HG03139 (cell line): ENCODE measurements at regions not wholly inside any gene's neighbourhood (a gene's known extent, or its start where the extent isn't known, plus 50 kb on each side); places are given as distances from the start of the nearest gene placed in this dataset.

Experiments
- ATAC-seq: cut with Tn5 transposase; IDR thresholded peaks from one replicate; pipeline ENCODE4 v1.9.1; 2021; ENCODE audit not compliant: unreplicated experiment

- ATAC-seq, result no peak
These were observed 592.6 kb downstream of the TBC1D4 start for GRCh38 chr13:74889321-74889720.

GRCh38 chr13:74886502-74886901 is 595.5 kb downstream of the TBC1D4 start:
- no peak for ATAC-seq

DNA sequence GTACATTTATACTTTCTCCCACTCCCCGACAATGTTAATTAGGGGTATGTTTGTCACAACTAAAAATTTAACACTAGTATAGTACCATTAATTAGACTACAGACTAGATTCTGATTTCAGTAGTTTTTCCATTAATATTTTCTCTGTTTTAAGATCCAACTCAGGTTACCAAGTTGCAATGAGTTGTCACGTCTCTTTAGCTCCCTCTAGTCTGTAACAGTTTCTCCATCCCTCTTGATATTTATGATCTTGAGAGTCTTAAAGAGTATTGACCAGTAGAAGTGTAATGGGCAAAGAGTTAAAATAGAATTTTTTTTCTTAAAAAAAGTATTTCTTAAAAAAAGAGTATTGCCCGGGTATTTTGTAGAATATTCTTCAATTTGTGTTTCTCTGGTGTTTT is 598.1 kb downstream of the TBC1D4 start:
- no peak for ATAC-seq

- no peak for ATAC-seq
These were observed 610.4 kb downstream of the TBC1D4 start for GRCh38 chr13:74871369-74872070.

GRCh38 chr13:74870865-74871264 is 611.1 kb downstream of the TBC1D4 start:
- no peak for ATAC-seq

GRCh38 chr13:74869846-74870245 is 612.1 kb downstream of the TBC1D4 start:
- ATAC-seq, result no peak

GRCh38 chr13:74868049-74868448 is 613.9 kb downstream of the TBC1D4 start:
- ATAC-seq, result no peak

- ATAC-seq, result no peak
These were observed 614.5 kb downstream of the TBC1D4 start for GRCh38 chr13:74867460-74867859.

- ATAC-seq, result no peak
These were observed 615.9 kb downstream of the TBC1D4 start for GRCh38 chr13:74866101-74866500.

- ATAC-seq, result no peak
These were observed 616.3 kb downstream of the TBC1D4 start for GRCh38 chr13:74865656-74866055.

DNA sequence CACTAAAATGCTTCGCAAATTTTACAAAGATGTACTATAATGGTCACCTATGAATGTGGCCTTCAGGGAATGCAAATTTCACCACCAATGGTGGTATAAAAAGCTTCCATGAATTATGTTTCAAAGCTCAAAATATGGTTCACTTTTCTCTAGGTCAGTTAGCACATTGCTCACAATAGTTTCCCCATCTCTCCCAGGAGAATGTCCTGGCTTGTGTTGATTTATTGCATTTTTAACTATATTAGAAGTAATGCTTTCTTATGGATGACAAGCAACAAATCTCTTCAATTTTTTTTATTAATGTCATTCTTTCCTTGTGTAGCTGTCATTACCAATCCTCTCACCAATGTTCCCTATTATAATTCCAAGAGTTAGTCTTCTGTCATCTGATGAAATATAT is 621.2 kb downstream of the TBC1D4 start:
- no peak for ATAC-seq

- no peak for ATAC-seq
These were observed 631.1 kb downstream of the TBC1D4 start for GRCh38 chr13:74850893-74851292.

GRCh38 chr13:74847966-74848365 is 634.0 kb downstream of the TBC1D4 start:
- ATAC-seq, result no peak

- no peak for ATAC-seq
These were observed 636.2 kb downstream of the TBC1D4 start for GRCh38 chr13:74845806-74846205.

DNA sequence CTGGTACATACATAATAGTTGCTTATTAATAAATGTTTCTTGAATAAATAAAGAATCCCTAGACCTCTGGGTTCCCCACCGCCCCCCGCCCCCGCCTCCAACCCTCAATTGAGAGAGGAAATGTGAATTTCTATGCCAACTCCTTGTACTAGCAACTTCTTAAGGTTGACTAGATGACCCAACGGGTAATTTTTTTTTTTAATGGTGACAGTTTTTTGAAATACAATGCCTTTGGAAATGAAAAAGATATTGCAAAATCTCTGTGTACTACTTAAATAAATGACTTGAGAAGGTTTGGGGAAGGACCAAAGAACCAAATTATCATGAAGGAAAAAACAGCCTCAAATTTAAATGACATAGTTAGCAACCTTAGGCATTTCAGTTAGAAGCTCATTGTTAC is 640.3 kb downstream of the TBC1D4 start:
- ATAC-seq, result no peak

- no peak for ATAC-seq
These were observed 640.8 kb downstream of the TBC1D4 start for GRCh38 chr13:74841123-74841522.

- ATAC-seq, result no peak
These were observed 642.3 kb downstream of the TBC1D4 start for GRCh38 chr13:74839656-74840055.

GRCh38 chr13:74838096-74838495 is 643.9 kb downstream of the TBC1D4 start:
- ATAC-seq, result no peak

DNA sequence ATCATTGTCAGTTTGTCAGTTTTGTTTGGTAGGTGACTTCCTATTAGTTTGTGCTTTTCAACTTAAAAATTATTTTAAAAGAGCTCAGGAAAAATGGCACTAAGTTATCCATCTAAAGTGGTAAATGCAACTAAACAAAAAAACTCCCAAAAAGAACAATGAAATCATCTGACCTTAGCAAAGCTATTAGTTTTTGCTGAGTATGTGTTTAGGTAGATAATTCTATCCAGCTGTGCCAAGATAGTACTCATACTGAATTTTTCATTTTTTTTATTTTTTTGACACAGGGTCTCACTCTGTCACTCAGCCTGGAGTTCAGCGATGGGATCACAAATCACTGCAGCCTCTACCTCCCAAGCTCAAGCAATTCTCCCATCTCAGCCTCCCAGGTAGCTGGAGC is 645.3 kb downstream of the TBC1D4 start:
- no peak for ATAC-seq

DNA sequence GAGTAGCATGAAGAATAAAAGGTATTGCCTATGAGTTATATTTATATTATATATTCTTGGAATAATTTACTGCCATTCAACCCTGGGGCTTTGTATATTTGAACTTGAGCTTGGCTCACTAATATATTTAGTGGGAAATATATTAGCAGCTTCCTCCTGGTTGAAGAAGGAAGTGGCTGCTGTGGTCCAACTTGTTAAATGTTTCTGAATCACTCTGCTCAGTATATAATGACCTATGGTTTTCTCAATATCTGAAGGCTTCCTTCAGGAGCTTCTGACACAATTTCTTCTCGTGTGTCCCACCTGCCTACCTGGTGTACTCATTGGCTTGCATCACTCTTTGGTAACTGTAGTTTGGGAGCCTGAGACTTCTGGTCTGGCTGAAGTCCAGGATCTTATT is 646.4 kb downstream of the TBC1D4 start:
- ATAC-seq, result no peak

DNA sequence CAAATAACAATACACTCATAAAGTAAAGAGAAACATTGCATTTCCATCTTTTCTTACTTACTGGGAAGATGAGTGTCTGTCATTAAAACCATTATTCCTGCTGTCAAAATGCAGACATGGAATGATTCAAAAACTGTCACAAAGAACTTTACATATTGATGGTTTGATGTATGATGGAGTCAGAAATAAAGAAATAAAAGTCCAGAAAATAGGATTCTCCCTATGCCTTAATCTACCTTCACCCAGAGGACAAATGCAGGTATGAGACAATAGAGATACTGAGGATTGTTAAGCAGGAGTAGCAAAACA is 656.1 kb downstream of the TBC1D4 start:
- ATAC-seq, result no peak

- ATAC-seq, result no peak
These were observed 656.6 kb downstream of the TBC1D4 start for GRCh38 chr13:74825152-74825937.

GRCh38 chr13:74820809-74821208 is 661.2 kb downstream of the TBC1D4 start:
- no peak for ATAC-seq
